Activated T-cell treated with anti-CD3 and anti-CD28 coated beads for 24 hours (primary cell): ENCODE measurements at regions not wholly inside any gene's neighbourhood (a gene's known extent, or its start where the extent isn't known, plus 50 kb on each side); places are given as distances from the start of the nearest gene placed in this dataset.

Source experiments
- DNase-seq: peaks from one replicate; pipeline ENCODE4 v3.0.0-alpha.2; 2020; ENCODE audit warnings: low read depth

DNA sequence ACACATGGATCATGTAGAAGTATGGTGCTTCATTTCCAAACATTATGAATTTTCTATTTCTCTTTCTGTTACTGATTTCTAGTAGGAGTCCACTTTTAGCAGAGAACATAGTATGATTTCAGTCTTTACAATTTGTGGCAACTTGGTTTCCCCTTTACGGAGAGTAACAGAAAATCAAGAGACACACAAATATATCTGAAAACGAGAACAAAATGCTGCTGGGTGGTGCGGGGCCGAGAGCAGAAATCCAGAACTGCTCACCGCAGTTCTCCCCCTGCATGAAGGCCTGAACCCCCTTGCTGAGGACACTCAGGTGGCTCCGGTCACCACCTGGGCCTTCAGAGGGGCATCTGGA lies 94.5 kb upstream of the FMN2 start:
- no peak for DNase-seq

DNA sequence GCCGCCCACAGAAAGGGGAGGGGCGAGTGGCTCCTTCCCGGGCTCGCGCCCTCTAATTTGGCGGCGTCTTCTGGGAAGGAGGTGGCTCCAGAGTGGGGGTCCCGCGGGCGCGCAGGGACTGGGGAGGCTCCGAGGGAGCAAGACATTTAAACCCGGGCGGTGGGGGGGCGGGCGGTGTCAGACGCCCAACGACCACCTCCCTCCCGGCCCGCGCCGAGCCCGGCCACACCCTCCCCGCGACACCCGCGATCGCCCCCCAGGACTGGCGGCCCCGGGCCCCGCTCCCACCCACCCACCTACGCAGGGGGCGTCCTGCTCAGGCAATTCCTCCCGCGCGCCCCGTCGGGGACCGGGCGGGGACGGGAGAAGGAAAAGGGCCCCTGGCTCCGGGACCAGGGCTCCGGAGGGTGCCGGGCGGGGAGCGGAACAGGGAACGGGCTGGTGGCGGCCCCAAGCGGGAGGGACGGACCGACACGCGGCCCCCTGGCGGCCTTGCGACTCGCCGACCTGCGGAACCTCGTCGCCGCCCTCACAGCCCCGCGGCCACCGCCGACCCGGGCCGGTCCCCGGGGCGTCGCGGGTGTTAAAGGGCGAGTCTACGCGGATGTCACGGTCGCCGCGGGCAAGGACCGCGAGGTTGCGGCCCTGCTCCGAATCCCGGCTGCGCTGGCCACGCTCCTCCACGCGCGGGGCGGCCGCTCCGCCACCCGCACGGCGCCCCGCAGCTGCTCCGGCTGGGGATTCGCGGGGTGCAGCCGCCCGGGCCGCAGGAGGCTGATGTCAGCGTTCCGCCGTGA lies 94.0 kb upstream of the FMN2 start:
- DNase-seq, result no peak

DNA sequence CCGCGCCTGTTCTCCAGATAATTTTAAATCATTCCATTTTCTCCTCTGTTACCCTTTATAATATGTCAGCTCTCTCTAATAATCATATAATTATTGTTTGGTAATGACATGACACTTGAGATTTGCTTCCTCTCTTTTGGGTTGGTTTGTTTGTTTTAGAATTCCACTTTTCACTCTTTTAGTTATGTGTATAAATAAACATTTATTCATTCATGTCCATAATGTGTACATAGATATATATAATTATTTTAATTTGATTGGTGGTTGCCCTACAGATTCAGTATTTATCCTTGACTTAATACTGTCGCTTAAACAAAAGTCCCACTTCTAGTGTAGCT lies 93.4 kb upstream of the FMN2 start:
- no peak for DNase-seq

DNA sequence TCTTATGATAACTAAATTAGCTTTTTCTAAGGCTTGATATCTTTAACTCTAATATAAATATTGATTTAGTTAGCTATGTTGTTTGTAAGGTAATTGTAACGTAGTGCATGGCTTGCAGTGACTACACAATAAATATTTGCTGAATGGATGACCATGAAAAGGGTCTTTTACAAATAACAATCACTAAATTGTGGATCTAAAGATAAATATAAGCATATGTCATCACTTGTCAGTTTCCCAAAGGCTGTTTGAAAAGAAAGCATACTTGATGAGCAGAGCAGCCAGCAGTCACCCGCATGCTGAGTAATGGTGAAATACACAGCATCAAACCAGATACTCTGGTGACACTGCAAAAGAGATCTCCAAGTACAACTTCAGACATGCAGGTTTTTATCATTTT lies 92.5 kb upstream of the FMN2 start:
- no peak for DNase-seq

DNA sequence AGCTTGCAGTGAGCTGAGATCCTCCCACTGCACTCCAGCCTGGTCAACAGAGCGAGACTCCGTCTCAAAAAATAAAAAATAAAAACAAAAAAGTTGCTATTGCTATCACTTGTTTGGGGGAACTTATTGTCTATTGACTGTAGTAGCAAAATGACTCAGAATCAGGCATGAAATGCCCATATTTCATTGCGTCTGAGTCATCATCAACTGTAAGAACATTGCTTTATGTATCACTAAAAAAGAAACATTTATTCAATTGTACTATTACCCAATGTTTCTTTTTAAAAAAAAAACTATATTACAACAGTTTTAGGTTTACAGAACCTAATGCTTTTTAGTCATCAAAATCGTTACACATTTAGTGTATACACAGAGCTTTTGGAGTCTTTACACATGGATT lies 91.0 kb upstream of the FMN2 start:
- DNase-seq, result no peak

DNA sequence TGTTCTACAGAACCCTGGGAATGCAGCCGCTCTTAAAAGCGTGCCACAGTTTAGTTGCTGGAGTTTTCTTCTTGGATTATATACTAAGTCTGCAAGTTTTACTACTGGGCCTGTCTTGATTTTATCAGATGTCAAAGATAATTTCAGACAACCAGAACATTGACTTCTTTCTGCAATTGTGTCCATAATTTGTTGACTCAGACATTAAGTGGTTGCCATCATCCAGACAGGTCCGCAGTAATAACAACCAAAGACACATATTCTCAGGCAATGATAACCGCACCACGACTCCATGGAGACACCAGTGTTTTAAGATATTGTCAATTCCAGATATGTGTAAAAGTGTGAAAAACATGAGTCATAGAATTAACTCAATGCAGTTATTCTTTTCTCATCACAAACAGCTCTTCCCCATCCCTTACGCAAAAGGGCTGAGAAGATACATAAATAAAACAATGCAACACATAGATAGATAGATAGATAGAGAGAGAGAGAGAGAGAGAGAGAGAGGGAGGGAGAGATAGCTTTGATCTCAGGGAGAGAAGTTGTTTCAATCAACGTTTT lies 90.4 kb upstream of the FMN2 start:
- no peak for DNase-seq

DNA sequence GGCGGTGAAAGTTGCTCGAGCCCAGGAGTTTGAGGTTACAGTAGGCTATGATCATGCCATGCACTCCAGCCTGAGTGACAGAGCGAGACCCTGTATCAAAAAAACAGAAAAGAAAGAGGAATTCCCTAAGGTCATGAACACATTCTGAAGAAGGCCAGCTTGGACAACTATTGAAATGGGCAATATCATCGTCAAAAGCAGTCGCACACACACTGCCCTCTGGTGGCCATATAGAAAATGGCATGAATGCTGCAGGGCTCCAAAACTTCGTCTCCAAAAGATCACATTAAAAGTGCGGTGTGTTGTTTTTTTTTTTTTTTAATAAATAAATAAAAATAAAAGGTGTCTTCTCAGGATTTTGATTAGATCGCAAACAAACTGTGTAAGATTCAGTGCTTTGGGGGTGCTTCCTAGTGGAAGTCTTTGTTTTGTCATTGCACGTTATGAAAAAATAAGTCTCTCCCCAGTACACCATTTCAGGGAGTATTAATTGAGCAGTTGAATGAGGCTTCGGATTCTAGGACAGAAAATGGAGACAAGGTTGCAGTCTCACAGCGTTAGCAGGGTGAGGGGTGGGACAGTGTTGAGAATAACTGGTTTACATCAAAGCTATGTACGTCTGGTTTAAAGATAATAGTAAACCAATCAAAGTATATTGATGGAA lies 87.5 kb upstream of the FMN2 start:
- DNase-seq, result no peak

DNA sequence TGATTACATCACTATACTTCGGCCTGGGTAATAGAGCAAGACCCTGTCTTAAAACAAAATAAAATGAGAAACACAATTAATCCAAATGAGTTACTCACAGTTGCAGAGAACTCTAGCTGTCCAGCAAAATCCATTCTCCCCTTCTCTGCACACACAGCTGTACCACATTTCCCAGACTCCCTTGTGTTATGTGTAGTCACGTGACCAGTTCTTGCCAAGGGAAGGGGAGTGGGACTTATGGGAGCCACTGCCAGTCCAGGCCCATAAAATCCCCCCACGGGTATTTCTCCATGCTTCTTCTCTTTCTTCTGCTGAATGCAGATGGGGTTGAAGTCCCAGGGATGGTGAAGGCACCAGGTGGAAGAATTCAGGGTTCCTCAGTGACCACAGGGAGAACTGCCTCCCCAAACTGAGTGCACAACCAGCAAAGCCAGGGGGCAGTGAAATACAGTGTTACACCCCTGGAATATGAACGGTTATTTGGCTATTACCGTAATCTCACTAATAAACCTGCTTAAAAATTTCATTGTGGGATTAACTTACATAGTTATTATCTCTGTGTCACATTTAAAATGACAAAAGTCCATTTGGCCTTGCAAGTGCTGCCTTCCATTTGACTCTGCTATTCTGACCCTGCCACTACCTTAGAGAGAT lies 85.6 kb upstream of the FMN2 start:
- no peak for DNase-seq

DNA sequence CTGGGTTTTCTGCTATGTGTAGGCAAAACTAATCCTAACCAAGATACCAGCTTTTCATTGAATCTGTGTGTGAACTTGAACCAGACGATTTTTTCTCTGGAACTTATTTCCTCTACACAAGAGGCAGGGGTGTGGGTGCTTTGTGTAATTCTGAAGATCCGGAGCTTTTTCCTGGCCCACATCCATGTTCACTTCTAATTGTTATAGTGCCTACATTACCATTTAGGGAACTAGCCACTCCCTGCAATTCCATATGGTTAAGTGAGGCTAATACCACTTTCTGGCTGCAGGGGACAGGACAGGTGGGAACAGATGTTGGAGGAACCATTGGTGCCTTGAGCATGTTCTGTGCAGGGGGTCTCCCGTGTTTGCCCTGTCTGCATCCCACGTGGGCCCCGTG lies 83.4 kb upstream of the FMN2 start:
- DNase-seq, result no peak

DNA sequence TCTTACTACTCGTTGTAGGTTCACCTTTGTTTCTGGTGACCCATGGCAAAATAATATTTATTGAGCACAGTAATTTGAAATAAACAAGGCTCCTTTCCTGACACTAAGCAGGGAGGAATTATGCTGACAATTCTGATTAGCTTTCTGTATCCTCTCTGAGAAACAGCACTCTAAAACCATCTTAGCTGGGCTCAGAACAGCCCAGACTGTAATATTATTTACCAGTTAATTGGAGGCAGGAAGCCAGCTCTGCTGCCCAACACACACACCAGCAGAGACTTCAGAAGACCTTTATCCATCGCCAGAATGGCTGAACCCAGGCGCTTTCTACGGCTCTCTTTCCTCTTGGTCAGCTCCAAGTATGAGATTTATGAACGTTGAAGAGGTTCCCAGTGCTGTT lies 77.6 kb upstream of the FMN2 start:
- no peak for DNase-seq

DNA sequence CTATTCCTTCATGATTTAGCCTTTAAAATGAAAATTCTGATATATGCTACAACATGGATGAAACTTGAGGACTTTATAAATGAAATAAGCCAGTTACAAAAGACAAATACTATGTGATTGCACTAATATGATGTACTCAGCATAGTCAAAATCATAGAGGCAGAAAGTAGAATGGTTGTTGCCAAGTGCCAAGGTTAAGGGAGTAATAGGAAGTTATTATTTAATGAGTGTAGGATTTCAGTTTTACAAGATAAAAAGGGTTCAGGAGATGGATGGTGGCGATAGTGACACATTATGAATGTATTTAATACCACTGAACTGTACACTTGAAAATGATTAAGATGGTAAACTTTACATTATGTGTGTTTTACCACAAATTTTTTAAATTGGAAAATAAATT lies 73.1 kb upstream of the FMN2 start:
- no peak for DNase-seq

DNA sequence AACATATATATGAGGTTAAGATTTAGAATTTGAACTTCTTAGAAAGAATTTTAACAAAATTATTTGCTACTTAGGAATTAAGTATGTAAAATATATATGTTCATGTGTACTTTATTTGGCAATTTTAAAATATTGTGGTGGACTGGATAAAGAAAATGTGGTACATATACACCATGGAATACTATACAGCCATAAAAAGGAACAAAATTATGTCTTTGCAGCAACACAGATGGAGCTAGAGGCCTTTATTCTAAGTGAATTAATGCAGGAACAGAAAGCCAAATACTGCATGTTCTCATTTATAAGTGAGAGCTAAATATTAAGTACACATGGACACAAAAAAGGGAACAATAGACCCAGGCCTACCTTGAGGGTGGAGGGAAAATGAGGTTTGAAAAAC lies 72.2 kb upstream of the FMN2 start:
- no peak for DNase-seq

DNA sequence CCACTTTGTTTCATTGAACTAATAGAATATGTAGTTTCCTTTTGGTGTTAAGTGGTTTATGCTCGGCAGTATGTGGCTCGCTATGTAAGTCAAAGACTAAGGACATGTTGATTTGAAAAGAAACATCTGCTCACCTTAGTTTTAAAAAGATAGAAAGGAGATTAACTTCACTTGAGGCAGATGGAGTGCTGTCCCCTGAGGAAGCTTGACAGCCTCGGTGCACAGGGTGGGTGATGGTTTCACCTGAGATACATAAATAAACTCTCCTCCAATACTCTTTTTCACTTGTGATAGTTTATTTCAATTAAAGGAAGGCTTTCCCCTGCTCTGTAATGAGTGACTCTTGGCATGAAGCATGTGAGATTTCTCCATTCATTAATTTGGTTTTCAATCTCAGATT lies 70.8 kb upstream of the FMN2 start:
- no peak for DNase-seq

DNA sequence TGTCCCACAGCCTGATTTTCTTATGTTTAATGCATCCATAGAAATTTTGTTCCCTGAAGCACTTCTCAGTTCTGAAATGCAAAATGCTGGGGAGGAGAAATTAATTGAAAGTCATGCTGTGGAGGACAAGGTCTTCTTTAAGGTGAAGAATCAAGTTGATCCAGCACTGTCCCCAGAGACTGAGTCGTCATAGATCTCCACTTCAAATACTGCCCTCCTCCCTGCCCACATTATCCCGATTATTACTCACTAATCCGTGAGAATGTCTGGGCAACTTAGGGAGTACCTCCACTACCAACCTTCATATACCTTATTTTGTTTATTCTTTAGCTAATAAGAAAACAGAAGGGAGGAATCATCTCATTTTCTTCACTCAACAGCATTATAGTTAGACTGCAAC lies 70.0 kb upstream of the FMN2 start:
- no peak for DNase-seq

DNA sequence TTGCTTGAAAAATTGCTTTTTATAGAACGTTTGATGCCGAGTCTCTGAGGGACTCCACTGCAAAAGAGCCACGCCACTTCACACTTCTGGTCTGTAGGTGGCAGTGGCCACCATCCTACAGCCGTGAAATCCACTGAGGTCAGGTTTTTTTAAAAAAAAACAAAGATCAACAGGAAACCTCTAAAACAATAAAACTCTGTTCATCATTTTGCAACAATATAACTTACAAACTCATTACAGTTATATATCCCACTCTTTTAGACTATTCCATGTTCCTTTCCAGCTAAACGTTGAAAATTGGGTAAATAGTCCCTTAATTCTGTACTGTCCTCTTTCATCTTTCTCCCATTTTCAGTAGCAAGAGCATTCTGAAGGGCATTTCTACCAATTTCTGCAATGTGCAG lies 64.6 kb upstream of the FMN2 start:
- DNase-seq, result no peak

DNA sequence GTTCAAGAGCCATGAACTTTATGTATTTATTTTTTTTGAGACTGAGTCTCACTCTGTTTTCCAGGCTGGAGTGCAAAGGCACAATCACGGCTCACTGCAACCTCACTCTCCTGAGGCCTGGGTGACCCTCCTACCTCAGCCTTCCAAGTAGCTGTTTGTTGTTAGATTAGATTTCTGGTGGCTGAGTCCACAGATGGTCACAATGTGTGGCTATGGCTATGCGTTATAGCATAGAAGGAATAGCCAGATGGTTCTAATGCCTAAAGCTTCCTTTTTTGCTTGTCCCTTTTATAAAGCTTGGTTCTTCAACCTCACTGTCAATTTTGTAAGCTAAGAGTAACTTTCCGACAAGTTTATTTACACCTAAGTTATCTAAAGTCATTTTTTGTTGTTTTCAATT lies 62.3 kb upstream of the FMN2 start:
- no peak for DNase-seq

DNA sequence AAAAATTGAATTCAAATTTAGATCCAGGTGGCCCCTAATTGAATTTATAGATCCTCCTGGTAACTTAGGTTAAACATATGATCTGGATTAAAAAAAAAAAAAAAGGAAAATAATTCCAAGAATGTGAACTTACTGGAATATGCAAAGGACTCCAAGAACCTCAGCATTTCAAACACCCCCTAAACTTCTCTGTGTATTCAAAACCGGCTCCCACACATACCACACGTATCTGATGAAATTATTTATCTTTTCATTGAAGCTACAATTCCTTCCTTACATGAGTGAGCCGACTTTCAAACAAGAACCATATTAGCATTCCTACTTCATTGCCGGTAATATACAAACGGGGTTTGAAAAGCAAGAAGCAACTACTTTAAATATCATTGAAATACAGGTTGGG lies 61.4 kb upstream of the FMN2 start:
- no peak for DNase-seq

DNA sequence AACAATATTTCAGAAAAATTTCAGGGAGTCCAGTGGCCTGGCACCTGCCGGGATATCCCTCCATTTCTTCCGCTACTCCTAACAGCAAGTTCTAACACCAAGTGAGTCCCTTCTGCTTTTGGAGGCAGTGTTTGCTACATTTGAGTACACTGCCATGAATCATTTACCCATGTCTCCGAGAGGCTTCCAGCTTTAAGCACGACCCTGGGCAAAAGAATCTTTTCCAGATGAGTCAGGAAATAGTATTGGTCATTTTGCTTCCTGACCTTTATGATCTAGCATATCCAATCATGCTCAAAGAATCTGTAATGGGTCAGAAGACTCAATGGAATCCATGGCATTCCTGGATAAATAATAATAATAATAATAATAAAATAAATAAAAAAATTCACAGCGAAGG lies 60.7 kb upstream of the FMN2 start:
- DNase-seq, result no peak

DNA sequence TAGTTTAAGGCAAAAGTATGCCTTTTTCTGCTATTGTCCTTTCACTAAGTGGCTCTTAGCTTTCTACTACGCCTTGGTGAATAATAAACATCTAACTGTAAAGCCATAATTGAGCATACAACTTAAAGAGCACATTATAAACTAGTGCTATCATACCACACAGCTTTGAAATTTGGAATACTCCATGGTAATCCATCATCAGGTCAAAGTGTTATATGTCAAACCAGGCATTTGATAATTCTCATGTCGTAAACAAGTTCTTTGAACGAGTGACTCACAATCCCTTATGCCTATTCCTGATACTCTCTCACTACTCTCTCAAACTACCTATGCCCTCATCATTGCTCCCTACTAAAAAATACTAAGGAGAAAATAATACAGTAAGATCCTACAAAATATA lies 60.3 kb upstream of the FMN2 start:
- DNase-seq, result no peak

DNA sequence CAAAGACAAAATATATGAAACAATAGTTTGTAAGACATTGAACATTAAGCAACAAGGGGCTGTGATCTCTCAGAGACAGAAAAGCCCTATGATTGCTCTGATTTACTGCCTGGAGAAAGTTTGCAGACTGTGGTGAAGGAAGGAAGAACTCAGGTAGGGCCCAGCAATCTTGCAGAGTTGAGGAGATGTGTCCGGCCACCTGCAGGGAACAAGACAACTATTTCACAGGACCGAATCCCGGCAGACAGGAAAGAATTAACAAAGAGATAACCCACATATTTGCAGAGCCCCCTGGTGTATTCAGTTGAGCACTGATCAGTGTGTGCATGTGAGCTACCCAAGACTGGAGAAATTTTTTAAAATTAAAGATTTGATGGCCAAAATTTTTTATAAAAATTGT lies 58.3 kb upstream of the FMN2 start:
- no peak for DNase-seq

DNA sequence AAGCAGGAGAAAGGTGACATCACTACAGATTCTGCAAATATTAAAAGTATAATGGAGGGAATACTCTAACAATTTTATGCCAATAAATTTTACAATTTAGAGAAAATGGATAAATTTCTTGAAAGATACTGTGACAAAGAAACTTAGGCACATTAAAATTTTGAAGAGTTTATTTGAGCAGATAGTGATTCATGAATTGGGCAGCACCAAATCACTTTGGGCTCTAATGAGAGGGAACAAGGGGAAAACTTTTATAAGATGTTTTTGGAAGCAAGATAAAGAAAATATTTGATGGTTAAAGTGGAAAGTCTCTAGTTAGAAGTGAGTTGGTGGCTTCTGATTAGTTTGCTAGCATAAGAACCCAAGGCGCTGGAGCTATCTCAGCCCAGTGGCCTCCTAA lies 55.2 kb upstream of the FMN2 start:
- no peak for DNase-seq
